GM21737 (cell line): ENCODE measurements at regions not wholly inside any gene's neighbourhood (a gene's known extent, or its start where the extent isn't known, plus 50 kb on each side); places are given as distances from the start of the nearest gene placed in this dataset.
"Not testable (repeated sequence)": the region's sequence is repeated elsewhere in the genome, so short reads cannot be mapped to it uniquely, and the experiment has no call there.

Source experiments
- ATAC-seq: cut with Tn5 transposase; IDR thresholded peaks from one replicate; pipeline ENCODE4 v1.9.1; 2021; ENCODE audit warnings: mild to moderate bottlenecking, moderate library complexity; ENCODE audit not compliant: unreplicated experiment

GRCh38 chr5:100693481-100693880 is 158.3 kb downstream of the FAM174A start:
- ATAC-seq: no peak

DNA sequence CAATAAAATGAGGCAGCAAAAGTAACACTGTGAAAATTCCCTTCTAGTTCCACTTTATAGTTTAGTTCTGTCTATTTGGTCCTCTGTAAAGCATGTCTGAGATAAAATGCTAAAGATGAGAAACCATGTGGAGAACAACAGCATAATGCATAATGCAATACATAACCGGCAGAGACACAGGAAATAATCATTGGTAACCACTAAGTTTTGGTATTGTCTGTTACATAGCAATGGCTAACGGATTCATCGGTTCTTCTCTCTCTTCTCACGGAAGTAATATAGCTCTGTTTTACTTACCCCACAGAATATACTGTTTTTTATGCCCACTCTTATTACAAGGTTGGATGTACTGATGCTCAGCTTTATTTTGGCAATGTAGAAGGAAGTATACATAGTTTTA is 158.9 kb downstream of the FAM174A start:
- no peak for ATAC-seq

DNA sequence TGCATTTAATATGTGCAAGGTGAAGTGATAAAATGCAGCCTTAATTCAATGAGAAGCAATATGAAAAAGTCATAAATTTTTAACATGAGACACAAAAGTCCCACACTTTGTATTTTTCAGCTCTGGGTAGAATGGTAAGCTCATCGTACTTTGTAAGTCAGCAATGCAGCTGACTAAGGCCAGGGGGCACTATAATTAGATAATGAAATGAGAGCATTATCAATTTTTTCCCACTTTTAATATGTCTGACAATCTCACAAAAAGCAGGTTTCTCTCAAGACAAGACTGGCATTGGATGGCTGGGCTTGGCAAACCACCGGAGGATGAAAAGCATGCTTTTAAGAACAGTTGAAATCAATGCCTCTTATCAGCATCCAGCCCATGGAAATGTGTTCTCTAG is 162.8 kb downstream of the FAM174A start:
- ATAC-seq: no peak

- ATAC-seq: no peak
Observed at GRCh38 chr5:100706776-100707175, 171.6 kb downstream of the FAM174A start.

GRCh38 chr5:100708645-100709171 is 173.5 kb downstream of the FAM174A start:
- no peak for ATAC-seq

- ATAC-seq: no peak
Observed at GRCh38 chr5:100709771-100710170, 174.6 kb downstream of the FAM174A start.

DNA sequence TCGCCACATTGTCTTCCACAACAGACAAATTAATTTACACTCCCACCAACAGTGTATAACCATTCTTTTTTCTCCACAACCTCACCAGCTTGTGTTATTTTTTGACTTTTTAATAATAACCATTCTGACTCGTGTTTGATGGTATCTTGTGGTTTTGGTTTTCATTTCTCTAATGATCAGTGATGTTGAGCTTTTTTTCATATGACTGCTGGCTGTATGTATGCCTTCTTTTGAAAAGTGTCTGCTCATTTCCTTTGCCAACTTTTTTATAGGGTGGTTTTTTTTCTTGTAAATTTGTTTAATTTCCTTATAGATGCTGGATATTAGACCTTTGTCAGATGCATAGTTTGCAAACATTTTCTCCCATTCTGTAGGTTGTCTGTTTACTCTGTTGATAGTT is 179.6 kb downstream of the FAM174A start:
- ATAC-seq: not testable (repeated sequence)

DNA sequence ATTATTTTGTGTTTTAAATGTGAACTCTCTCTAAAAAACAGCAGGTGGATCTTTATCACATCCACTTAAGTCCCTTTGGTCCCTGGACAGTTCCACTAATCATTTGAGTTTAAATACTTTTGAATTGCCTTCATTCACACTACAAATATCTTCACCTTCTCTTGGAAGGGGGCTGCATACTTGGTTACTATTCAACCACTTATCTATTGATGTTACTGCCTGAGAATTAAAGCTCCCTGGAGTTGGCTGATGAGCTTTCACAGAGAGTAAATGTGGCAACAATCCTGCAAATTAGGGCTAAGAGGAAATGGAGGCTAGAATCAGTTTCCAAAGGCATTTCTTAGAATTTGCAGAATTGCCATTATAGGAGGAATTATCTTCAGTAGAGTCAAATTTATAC is 180.4 kb downstream of the ST8SIA4 start:
- no peak for ATAC-seq

- no peak for ATAC-seq
Observed at GRCh38 chr5:100723229-100723628, 179.9 kb downstream of the ST8SIA4 start.

DNA sequence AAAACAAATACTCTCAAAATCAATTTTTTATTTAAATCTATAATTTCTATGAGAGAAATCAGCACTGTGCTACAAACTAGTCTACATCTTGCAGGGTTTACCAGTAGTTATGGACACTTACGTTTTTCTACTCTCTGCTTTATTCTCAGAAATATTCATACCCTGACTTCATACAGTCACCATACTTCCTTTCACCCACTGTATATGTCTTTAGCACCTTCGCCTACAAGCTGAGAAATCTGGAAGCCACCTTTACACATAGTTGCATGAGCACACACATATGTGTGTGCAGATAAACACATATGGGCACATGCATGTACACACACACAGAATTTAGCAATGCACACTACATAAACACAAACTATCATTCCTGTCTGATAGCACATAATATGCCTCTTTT is 177.0 kb downstream of the ST8SIA4 start:
- ATAC-seq: no peak

DNA sequence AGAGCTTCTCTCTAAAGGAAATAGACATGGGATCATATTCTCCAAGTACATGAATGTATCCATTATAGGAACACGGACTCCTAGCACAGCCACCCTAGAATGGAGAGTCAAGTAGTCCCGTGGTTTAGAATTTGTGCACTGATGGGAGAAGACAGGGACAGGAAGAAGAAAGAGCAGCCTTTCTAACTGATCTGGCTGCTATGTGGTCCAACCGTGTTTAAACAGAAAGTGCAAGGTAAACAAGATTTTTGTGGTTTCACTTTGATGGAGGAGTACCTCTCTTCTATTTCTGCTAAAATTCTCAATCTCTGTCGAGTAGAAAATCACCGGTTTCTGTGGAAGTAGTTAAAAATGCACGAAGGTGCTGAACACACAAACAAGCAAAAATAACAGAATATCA is 171.3 kb downstream of the ST8SIA4 start:
- peak; percentile 94 for ATAC-seq

DNA sequence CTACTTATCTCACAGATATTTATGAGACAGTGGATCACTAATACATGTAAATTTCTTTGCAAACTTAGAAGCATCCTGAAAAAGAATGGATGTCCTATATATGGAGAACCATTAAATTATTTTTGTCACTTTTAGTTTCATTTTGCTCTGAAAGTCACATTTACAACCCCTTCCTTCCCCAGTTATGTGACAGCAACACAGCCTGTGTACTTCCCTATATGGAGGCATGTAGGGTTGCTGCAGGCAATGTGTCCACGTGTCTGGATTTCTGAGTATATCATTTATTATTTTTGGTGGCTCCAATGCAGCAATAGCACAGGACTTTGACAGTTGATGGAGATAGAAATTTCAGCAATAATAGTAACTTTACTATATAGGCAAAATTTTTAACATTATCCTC is 156.4 kb downstream of the ST8SIA4 start:
- peak; percentile 96 for ATAC-seq

GRCh38 chr5:100749771-100750284 is 153.3 kb downstream of the ST8SIA4 start:
- no peak for ATAC-seq

DNA sequence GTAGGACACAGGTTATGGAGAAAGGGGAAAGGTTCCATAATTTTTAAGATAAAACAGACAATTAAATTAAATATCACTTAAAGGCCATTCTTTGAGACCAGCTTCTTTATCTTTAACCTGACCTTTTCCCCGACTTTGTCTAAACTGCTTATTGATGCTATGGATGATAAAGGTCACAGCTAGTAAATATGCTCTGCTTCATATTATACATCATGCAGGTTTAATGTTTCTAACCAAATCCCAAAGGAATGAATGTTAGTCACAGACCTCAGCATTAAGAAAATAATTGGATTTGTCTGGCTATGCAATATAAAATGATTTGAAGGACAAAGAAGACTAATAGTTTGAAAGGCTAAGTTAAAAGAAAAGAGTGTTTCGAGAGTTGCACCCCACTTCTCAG is 147.6 kb downstream of the ST8SIA4 start:
- ATAC-seq: no peak
